ENCODE measurements at regions not wholly inside any gene's neighbourhood (a gene's known extent, or its start where the extent isn't known, plus 50 kb on each side); places are given as distances from the start of the nearest gene placed in this dataset.

DNA sequence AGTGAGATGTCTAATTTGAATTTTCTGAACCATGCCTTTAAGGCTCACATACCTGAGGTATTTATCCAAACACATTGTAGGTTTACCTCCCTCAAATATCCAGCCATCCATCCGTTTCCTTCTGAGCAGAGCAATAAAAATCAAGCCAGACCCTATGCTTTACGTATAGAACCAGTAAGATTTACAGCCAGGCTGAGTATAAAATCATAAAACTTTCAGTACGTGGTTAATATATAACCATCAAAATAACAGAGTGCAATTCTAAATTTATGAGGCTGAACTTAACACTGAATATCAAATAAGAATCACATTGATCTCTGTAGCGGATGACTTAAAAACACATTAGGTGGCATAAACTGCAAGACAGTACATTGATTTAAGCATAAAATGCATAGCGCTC is 877.9 kb upstream of the WWC1 start:
- Histone ChIP-seq H3K27me3 (ENCODE audit: insufficient read depth, low read length) (no peaks in the 10 kb centered on the region), H3K79me2 (ENCODE audit: insufficient read depth, low read length) (no peaks in the 10 kb centered on the region), H3K9ac (ENCODE audit: low read length) (no peak overlapping the region), H3K27ac (ENCODE audit: low read depth, low read length, poor library complexity, severe bottlenecking) (no peak overlapping the region), H3K9me2 (ENCODE audit: low read depth, low read length) (no peaks in the 10 kb centered on the region), H4K20me1 (ENCODE audit: insufficient read depth, low read length) (no peaks in the 10 kb centered on the region), H3K36me3 (ENCODE audit: insufficient read depth, low read length) (no peaks in the 10 kb centered on the region), H3K4me2 (ENCODE audit: low read length) (no peak overlapping the region), H3F3A (ENCODE audit: insufficient read depth, low read length) (no peaks in the 10 kb centered on the region), H3K4me1 (ENCODE audit: insufficient read depth, low read length, severe bottlenecking) (no peaks in the 10 kb centered on the region), H3K4me3 (ENCODE audit: low read depth, low read length, poor library complexity, severe bottlenecking) (no peak overlapping the region), H2AFZ (ENCODE audit: low read length) (no peak overlapping the region), H3K9me3 (ENCODE audit: low read length) (no peaks in the 10 kb centered on the region)
- no peak for TF ChIP-seq EZH2 (IDR thresholded peaks at IDR 0.05; ENCODE audit: borderline replicate concordance, low read length)
- TF ChIP-seq, protein P1, sequence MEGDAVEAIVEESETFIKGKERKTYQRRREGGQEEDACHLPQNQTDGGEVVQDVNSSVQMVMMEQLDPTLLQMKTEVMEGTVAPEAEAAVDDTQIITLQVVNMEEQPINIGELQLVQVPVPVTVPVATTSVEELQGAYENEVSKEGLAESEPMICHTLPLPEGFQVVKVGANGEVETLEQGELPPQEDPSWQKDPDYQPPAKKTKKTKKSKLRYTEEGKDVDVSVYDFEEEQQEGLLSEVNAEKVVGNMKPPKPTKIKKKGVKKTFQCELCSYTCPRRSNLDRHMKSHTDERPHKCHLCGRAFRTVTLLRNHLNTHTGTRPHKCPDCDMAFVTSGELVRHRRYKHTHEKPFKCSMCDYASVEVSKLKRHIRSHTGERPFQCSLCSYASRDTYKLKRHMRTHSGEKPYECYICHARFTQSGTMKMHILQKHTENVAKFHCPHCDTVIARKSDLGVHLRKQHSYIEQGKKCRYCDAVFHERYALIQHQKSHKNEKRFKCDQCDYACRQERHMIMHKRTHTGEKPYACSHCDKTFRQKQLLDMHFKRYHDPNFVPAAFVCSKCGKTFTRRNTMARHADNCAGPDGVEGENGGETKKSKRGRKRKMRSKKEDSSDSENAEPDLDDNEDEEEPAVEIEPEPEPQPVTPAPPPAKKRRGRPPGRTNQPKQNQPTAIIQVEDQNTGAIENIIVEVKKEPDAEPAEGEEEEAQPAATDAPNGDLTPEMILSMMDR (IDR thresholded peaks at IDR 0.05; ENCODE audit: low read length) = no peak

DNA sequence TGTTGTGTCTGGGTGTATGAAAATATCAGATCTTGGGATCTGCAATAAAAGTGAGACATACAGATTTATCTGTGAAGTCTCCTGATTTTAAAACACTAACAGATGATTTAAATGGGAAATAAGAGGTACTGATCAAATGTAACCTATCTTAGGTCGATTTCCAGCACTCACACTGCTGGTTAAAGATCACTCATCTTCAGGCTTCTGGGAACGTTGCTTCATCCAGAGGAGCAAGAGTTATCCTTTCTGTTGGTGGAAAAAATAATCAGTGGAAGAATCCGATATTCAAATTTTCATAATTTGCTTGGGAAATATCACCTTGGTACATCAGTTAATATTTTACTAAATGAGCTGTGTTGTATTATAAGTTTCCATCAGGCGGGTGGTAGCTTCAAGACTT is 876.8 kb upstream of the WWC1 start:
- Histone ChIP-seq H3K4me1 (ENCODE audit: insufficient read depth, low read length, severe bottlenecking) (no peaks in the 10 kb centered on the region), H3K9me2 (ENCODE audit: low read depth, low read length) (no peaks in the 10 kb centered on the region), H3K79me2 (ENCODE audit: insufficient read depth, low read length) (no peaks in the 10 kb centered on the region), H3K27me3 (ENCODE audit: insufficient read depth, low read length) (no peaks in the 10 kb centered on the region), H3F3A (ENCODE audit: insufficient read depth, low read length) (no peaks in the 10 kb centered on the region), H3K9ac (ENCODE audit: low read length) (no peak overlapping the region), H3K9me3 (ENCODE audit: low read length) (no peaks in the 10 kb centered on the region), H3K4me2 (ENCODE audit: low read length) (no peak overlapping the region), H3K27ac (ENCODE audit: low read depth, low read length, poor library complexity, severe bottlenecking) (no peak overlapping the region), H4K20me1 (ENCODE audit: insufficient read depth, low read length) (no peaks in the 10 kb centered on the region), H2AFZ (ENCODE audit: low read length) (no peak overlapping the region), H3K4me3 (ENCODE audit: low read depth, low read length, poor library complexity, severe bottlenecking) (no peak overlapping the region), H3K36me3 (ENCODE audit: insufficient read depth, low read length) (no peaks in the 10 kb centered on the region)
- no peak for TF ChIP-seq EZH2 (IDR thresholded peaks at IDR 0.05; ENCODE audit: borderline replicate concordance, low read length)
- TF ChIP-seq, protein P1 (IDR thresholded peaks at IDR 0.05; ENCODE audit: low read length) = no peak

DNA sequence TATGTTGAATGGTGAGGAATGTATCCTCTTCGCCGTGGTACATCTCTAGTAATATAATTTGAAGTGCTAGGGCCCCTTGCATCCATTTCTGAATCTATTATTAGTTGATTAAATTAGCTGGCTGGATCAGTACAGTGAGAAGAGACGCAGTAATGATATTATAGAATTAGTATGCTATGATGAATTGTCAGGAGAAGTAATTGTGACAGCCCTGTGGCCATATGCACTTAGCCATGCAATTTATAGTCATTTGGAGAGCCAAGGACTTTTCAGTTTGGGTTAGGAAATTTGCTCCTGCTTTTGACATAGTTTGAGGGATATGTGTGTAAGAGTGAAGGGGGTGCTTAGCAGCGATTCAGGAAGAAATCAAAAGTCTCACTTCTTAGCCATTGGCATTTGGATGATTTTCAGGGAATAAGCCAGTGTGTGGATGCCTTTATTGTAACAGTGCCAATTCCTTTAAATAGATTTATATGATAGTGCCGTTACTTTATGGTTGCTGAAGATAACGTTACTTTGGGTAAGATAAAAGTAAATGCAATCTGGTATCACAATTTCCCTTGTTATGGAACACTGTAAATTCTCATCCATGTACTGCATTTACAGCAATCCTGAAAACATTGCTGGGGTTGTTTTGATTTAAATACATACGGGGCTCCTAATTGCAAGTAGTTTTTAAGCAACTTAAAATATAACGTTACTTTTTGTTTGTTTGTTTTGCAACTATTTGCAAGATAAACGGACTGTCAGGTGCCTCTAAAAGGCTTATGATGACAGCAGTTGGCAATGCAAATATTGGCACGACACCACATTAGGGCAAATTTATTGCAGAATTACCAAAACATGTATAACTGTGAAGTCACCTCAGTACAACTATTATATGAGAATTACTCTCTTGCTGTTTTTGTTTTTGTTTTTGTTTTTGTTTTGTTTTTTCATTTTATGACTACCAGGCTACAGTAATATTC is 875.4 kb upstream of the WWC1 start:
- Histone ChIP-seq H3K36me3 (ENCODE audit: insufficient read depth, low read length) (no peaks in the 10 kb centered on the region), H3K9ac (ENCODE audit: low read length) (no peak overlapping the region), H3K27me3 (ENCODE audit: insufficient read depth, low read length) (no peaks in the 10 kb centered on the region), H3K4me3 (ENCODE audit: low read depth, low read length, poor library complexity, severe bottlenecking) (no peak overlapping the region), H3K9me2 (ENCODE audit: low read depth, low read length) (no peaks in the 10 kb centered on the region), H3K9me3 (ENCODE audit: low read length) (no peaks in the 10 kb centered on the region), H4K20me1 (ENCODE audit: insufficient read depth, low read length) (no peaks in the 10 kb centered on the region), H3K27ac (ENCODE audit: low read depth, low read length, poor library complexity, severe bottlenecking) (no peak overlapping the region), H3F3A (ENCODE audit: insufficient read depth, low read length) (no peaks in the 10 kb centered on the region), H3K4me2 (ENCODE audit: low read length) (no peak overlapping the region), H3K79me2 (ENCODE audit: insufficient read depth, low read length) (no peaks in the 10 kb centered on the region), H2AFZ (ENCODE audit: low read length) (no peak overlapping the region), H3K4me1 (ENCODE audit: insufficient read depth, low read length, severe bottlenecking) (no peaks in the 10 kb centered on the region)
- no peak for TF ChIP-seq EZH2 (IDR thresholded peaks at IDR 0.05; ENCODE audit: borderline replicate concordance, low read length)
- TF ChIP-seq, protein P1 (IDR thresholded peaks at IDR 0.05; ENCODE audit: low read length) = no peak
